ENCODE measurements at regions not wholly inside any gene's neighbourhood (a gene's known extent, or its start where the extent isn't known, plus 50 kb on each side); places are given as distances from the start of the nearest gene placed in this dataset.

GRCh38 chr12:28601570-28602058, 411.4 kb downstream of the CCDC91 start:
- TF ChIP-seq CTCF (IDR thresholded peaks at IDR 0.05) (no peak), POLR2A (IDR thresholded peaks at IDR 0.05) (no peak)
